Mesendoderm (in vitro differentiated cells): ENCODE measurements at regions not wholly inside any gene's neighbourhood (a gene's known extent, or its start where the extent isn't known, plus 50 kb on each side); places are given as distances from the start of the nearest gene placed in this dataset.

Experiments used
- DNase-seq: peaks from one replicate; pipeline ENCODE4 v3.0.0; 2013
- H2AK5ac ChIP-seq: 2 replicates; pipeline ENCODE4 v1.6.1; 2013; ENCODE audit warnings: low read length, inconsistent platforms
- H2BK120ac ChIP-seq: 2 replicates; pipeline ENCODE4 v1.6.1; 2013; ENCODE audit warnings: low read depth, mild to moderate bottlenecking, low read length, moderate library complexity, mixed read lengths
- H2BK15ac ChIP-seq: replicated peaks from 2 replicates; pipeline ENCODE4 v1.6.1; 2013; ENCODE audit warnings: low read depth, mild to moderate bottlenecking, moderate library complexity
- H2BK5ac ChIP-seq: 2 replicates; pipeline ENCODE4 v1.6.1; 2013; ENCODE audit warnings: low read length, inconsistent platforms
- H3K18ac ChIP-seq: 2 replicates; pipeline ENCODE4 v1.6.1; 2013; ENCODE audit warnings: mild to moderate bottlenecking, low read length, mixed read lengths
- H3K23ac ChIP-seq: one replicate; pipeline ENCODE4 v1.6.1; 2013; ENCODE audit warnings: low read length
- H3K27ac ChIP-seq: 2 replicates; pipeline ENCODE4 v1.5.1; 2013; ENCODE audit warnings: low read depth, mild to moderate bottlenecking, inconsistent platforms, low read length, moderate library complexity
- H3K27me3 ChIP-seq: 2 replicates; pipeline ENCODE4 v1.6.1; 2013; ENCODE audit warnings: low read length, control low read depth, mild to moderate bottlenecking, inconsistent platforms; ENCODE audit not compliant: insufficient read depth, poor library complexity
- H3K36me3 ChIP-seq: 2 replicates; pipeline ENCODE4 v1.6.1; 2013; ENCODE audit warnings: low read length, inconsistent platforms; ENCODE audit not compliant: control insufficient read depth, insufficient read depth
- H3K4ac ChIP-seq: one replicate; pipeline ENCODE4 v1.6.1; 2013; ENCODE audit warnings: low read depth, mild to moderate bottlenecking, low read length, moderate library complexity
- H3K4me1 ChIP-seq: 2 replicates; pipeline ENCODE4 v1.6.1; 2013; ENCODE audit warnings: low read depth, low read length, inconsistent platforms; ENCODE audit not compliant: control insufficient read depth
- H3K4me2 ChIP-seq: 2 replicates; pipeline ENCODE4 v1.6.1; 2013; ENCODE audit warnings: low read length
- H3K4me3 ChIP-seq: 2 replicates; pipeline ENCODE4 v1.5.1; 2013; ENCODE audit warnings: mild to moderate bottlenecking, low read length
- H3K56ac ChIP-seq: one replicate; pipeline ENCODE4 v1.6.1; 2013; ENCODE audit warnings: low read length
- H3K79me1 ChIP-seq: 2 replicates; pipeline ENCODE4 v1.6.1; 2013; ENCODE audit warnings: low read length, inconsistent platforms
- H3K79me2 ChIP-seq: 2 replicates; pipeline ENCODE4 v1.6.1; 2013; ENCODE audit warnings: mild to moderate bottlenecking, low read length; ENCODE audit not compliant: control insufficient read depth, insufficient read depth
- H3K9ac ChIP-seq: 2 replicates; pipeline ENCODE4 v1.6.1; 2013; ENCODE audit warnings: low read length, inconsistent platforms
- H4K5ac ChIP-seq: one replicate; pipeline ENCODE4 v1.6.1; 2013; ENCODE audit warnings: low read length
- H4K8ac ChIP-seq: one replicate; pipeline ENCODE4 v1.6.1; 2013; ENCODE audit warnings: low read depth, mild to moderate bottlenecking, control low read depth, low read length, moderate library complexity
- WGBS: extraction: QIAGEN DNeasy Blood & Tissue Kit; methylation state at CpG from one replicate; pipeline ENCODE4 v1.1.7; 2013; ENCODE audit warnings: low lambda C conversion rate, missing lambda C conversion rate; ENCODE audit not compliant: insufficient coverage; ENCODE audit errors: extremely low coverage; 5-methylcytosine and 5-hydroxymethylcytosine counted together

DNA sequence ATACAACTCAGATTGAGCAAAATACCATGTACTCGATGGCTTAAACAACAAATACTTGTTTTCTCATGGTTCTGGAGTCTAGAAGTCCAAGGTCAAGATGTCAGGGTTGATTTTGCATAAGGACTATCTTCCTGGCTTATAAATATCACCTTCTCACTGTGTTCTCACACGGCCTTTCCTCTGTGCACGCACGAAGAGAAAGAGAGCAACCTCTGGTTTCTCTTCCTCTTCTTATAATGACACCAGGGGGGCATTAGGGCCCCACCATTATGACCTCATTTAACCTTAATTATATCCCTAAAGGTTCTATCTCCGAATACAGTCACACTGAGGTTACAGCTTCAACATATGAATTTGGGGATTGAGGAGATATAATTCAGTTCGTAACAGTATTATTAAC lies 504.0 kb downstream of the MAGEE1 start:
- no peak for DNase-seq
- Histone ChIP-seq H3K9ac (no peak overlapping the region), H2BK120ac (no peak overlapping the region), H4K5ac (no peak overlapping the region), H2BK5ac (no peak overlapping the region), H4K8ac (no peak overlapping the region), H2BK15ac (no peak overlapping the region), H3K79me2 (no peaks in the 10 kb centered on the region), H3K79me1 (no peaks in the 10 kb centered on the region), H3K27ac (no peak overlapping the region), H3K23ac (no peak overlapping the region), H3K4me1 (no peaks in the 10 kb centered on the region), H3K27me3 (no peaks in the 10 kb centered on the region), H2AK5ac (no peak overlapping the region), H3K56ac (no peak overlapping the region), H3K36me3 (no peaks in the 10 kb centered on the region), H3K4me2 (no peak overlapping the region), H3K4ac (no peak overlapping the region), H3K18ac (no peak overlapping the region), H3K4me3 (no peak overlapping the region)
- WGBS = no CpG with 5 or more reads among the region's 6 CpGs

DNA sequence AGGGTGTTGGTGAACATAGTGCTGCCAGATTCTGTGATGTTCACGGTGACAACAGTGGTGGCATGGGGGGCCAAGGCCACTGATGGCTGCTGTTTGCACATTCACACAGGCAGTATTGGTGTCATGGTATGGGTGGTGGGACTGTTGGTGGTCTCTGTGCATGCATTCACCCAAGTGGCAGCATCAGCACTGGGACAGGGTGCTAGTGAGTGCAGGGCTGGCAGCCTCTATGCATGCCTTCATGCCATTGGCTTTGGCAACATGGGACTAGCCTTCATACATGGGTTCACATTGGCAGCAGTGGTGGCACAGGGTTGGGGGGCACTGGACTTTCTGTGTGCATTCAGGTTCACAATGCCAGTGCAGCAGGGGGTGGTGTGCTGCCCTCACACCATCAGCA lies 489.7 kb upstream of the FGF16 start:
- Histone ChIP-seq H3K4ac (no peak overlapping the region), H3K4me3 (no peak overlapping the region), H3K56ac (no peak overlapping the region), H3K27me3 (no peaks in the 10 kb centered on the region), H2BK15ac (no peak overlapping the region), H3K4me2 (no peak overlapping the region), H3K4me1 (no peaks in the 10 kb centered on the region), H2BK5ac (no peak overlapping the region), H3K27ac (no peak overlapping the region), H3K79me2 (no peaks in the 10 kb centered on the region), H4K8ac (no peak overlapping the region), H3K79me1 (no peaks in the 10 kb centered on the region), H3K18ac (no peak overlapping the region), H3K9ac (no peak overlapping the region), H3K23ac (no peak overlapping the region), H2BK120ac (no peak overlapping the region), H3K36me3 (no peaks in the 10 kb centered on the region), H2AK5ac (no peak overlapping the region), H4K5ac (no peak overlapping the region)
- no CpG with 5 or more reads among the region's 1 CpG for WGBS
- no peak for DNase-seq

DNA sequence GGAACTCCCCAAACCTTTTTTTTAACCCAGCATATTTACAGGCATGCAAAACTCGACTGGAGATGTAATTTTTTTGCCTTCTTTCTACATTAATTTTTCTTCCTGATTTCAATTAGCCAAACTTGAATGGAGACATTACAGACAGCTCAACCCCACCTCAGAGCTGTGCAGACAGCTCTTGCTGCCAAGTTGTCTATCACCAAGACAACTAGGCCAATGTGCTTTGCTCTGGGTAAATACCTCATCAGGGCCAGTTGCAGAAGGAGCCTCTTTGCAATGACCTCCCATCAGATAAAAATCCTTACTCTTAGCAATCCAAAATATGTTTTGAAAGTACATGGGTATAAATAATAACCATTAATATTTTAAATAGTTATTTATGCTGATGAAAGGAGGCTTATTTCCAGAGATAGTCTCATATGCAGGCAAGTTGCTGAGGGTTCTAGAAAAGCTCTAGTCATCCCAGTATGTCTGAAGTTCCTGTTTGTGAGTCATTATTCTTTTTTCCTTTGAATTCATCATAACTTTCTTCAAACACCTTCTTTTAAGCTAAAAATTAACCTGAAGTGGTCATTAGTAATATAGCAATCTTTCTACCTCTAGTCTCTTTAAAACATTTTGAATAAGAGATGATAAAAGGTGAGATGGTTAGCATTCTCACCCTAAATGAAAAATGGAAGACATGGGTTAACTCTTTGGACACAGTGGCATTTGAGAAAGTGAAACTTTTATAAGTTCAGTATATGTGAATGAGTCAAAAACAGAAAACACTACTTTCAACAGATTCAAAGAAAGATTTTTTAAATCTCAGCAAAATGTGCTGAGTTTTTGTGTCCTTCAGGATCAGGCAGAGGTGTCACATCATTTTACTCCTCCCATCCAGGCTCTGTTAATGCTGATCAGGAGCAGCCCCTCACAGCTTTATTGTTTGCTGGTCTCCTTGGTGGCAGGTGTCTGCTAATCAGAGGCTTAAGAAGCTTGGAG lies 475.5 kb upstream of the FGF16 start:
- Histone ChIP-seq H3K79me2 (no peaks in the 10 kb centered on the region), H2BK5ac (no peak overlapping the region), H3K23ac (no peak overlapping the region), H3K4me2 (no peak overlapping the region), H3K79me1 (no peaks in the 10 kb centered on the region), H4K5ac (no peak overlapping the region), H3K4me1 (no peaks in the 10 kb centered on the region), H3K56ac (no peak overlapping the region), H4K8ac (no peak overlapping the region), H3K18ac (no peak overlapping the region), H2BK120ac (no peak overlapping the region), H3K9ac (no peak overlapping the region), H3K27me3 (no peaks in the 10 kb centered on the region), H3K4me3 (no peak overlapping the region), H3K27ac (no peak overlapping the region), H2AK5ac (no peak overlapping the region), H3K36me3 (no peaks in the 10 kb centered on the region), H2BK15ac (no peak overlapping the region), H3K4ac (no peak overlapping the region)
- DNase-seq = no peak
- WGBS = no CpG with 5 or more reads among the region's 1 CpG

DNA sequence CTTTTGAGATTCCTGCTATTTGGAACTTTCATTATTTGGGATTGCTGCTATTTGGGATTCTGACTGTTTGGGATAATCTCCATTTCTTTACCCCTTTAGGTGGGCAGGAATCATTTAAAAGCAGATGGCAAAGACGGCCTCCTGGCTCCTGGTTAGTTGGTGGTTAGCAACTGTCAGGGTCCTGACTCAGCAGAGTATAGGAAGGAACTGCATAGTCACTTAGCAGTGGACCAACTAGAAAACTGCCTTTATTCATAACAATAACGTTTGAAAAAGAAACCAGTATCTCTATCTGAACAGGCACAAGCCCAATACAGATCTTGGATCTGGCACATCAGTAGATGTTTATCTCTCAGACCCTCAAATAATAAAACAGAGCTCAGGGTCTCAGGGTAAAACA lies 469.7 kb upstream of the FGF16 start:
- no peak overlapping the region for H2BK120ac ChIP-seq
- no CpG with 5 or more reads among the region's 2 CpGs for WGBS

DNA sequence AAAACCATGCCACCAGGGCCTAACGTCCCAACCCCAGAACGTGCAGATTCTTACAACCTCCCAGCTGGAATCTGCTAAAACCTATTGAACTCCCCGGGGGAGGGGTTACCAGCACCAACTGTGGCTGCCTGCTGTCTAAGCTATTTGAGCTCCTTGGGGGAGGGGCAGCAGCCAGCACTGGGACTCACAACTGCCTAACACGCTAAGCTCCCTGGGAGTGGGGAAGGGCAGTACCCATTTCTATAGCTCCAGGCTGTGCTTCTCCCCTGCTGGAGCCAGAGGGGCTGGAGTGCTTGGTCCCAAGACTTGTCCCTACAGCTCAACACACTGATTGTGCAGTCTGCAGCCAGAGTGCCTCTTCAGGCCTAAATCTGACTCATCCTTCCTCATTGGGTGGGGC lies 459.8 kb upstream of the FGF16 start:
- no peaks in the 10 kb centered on the region for H3K36me3 ChIP-seq
- no peak overlapping the region for H3K4me3 ChIP-seq
- no peak overlapping the region for H3K9ac ChIP-seq
- H3K27ac ChIP-seq = no peak overlapping the region
- H2BK15ac ChIP-seq = no peak overlapping the region
- H2BK120ac ChIP-seq = no peak overlapping the region
- no peaks in the 10 kb centered on the region for H3K79me1 ChIP-seq
- H3K4me1 ChIP-seq = no peaks in the 10 kb centered on the region
- DNase-seq = peak; percentile 59
- no peaks in the 10 kb centered on the region for H3K79me2 ChIP-seq
- H3K56ac ChIP-seq = no peak overlapping the region
- H2AK5ac ChIP-seq = no peak overlapping the region
- H4K5ac ChIP-seq = no peak overlapping the region
- H3K4me2 ChIP-seq = no peak overlapping the region
- H2BK5ac ChIP-seq = no peak overlapping the region
- H3K18ac ChIP-seq = no peak overlapping the region
- no peak overlapping the region for H3K4ac ChIP-seq
- no CpG with 5 or more reads among the region's 4 CpGs for WGBS
- no peak overlapping the region for H3K23ac ChIP-seq
- no peak overlapping the region for H4K8ac ChIP-seq
- H3K27me3 ChIP-seq = no peaks in the 10 kb centered on the region

More for the DNA sequence above, 469.7 kb upstream of the FGF16 start:
- Histone ChIP-seq H3K23ac (no peak overlapping the region), H4K8ac (no peak overlapping the region), H3K4me2 (no peak overlapping the region), H3K27ac (no peak overlapping the region), H3K36me3 (no peaks in the 10 kb centered on the region), H2BK5ac (no peak overlapping the region), H3K4me1 (no peaks in the 10 kb centered on the region), H4K5ac (no peak overlapping the region), H3K18ac (no peak overlapping the region), H3K4ac (no peak overlapping the region), H2BK15ac (no peak overlapping the region), H3K56ac (no peak overlapping the region), H2AK5ac (no peak overlapping the region), H3K79me1 (no peaks in the 10 kb centered on the region), H3K27me3 (no peaks in the 10 kb centered on the region), H3K79me2 (no peaks in the 10 kb centered on the region), H3K4me3 (no peak overlapping the region), H3K9ac (no peak overlapping the region)
- DNase-seq = no peak
